Muscle of leg (tissue), 3 donors: ENCODE measurements at regions not wholly inside any gene's neighbourhood (a gene's known extent, or its start where the extent isn't known, plus 50 kb on each side); places are given as distances from the start of the nearest gene placed in this dataset.
"Not testable (repeated sequence)": the region's sequence is repeated elsewhere in the genome, so short reads cannot be mapped to it uniquely, and the experiment has no call there.

Experiments used
- DNase-seq: peaks from one replicate; pipeline ENCODE4 v3.0.0; 2013
- H3K27ac ChIP-seq: one replicate; pipeline ENCODE4 v1.5.1; 2013; ENCODE audit warnings: mild to moderate bottlenecking, low read length, control low read depth
- H3K27me3 ChIP-seq: one replicate; pipeline ENCODE4 v1.6.1; 2013; ENCODE audit warnings: low read length; ENCODE audit not compliant: control insufficient read depth, insufficient read depth
- H3K36me3 ChIP-seq: one replicate; pipeline ENCODE4 v1.6.1; 2013; ENCODE audit warnings: low read length; ENCODE audit not compliant: control insufficient read depth, insufficient read depth
- H3K4me1 ChIP-seq: one replicate; pipeline ENCODE4 v1.6.1; 2013; ENCODE audit warnings: low read length; ENCODE audit not compliant: control insufficient read depth, insufficient read depth
- H3K4me3 ChIP-seq: one replicate; pipeline ENCODE4 v1.5.1; 2013; ENCODE audit warnings: low read length, control low read depth
- H3K9me3 ChIP-seq: replicated peaks from 2 replicates; pipeline ENCODE4 v1.6.1; 2013; ENCODE audit warnings: low read depth, low read length; ENCODE audit not compliant: control insufficient read depth
- WGBS: methylation state at CpG from one replicate; pipeline ENCODE4 v1.1.5; 2013; ENCODE audit warnings: missing lambda C conversion rate; ENCODE audit not compliant: insufficient coverage; 5-methylcytosine and 5-hydroxymethylcytosine counted together

DNA sequence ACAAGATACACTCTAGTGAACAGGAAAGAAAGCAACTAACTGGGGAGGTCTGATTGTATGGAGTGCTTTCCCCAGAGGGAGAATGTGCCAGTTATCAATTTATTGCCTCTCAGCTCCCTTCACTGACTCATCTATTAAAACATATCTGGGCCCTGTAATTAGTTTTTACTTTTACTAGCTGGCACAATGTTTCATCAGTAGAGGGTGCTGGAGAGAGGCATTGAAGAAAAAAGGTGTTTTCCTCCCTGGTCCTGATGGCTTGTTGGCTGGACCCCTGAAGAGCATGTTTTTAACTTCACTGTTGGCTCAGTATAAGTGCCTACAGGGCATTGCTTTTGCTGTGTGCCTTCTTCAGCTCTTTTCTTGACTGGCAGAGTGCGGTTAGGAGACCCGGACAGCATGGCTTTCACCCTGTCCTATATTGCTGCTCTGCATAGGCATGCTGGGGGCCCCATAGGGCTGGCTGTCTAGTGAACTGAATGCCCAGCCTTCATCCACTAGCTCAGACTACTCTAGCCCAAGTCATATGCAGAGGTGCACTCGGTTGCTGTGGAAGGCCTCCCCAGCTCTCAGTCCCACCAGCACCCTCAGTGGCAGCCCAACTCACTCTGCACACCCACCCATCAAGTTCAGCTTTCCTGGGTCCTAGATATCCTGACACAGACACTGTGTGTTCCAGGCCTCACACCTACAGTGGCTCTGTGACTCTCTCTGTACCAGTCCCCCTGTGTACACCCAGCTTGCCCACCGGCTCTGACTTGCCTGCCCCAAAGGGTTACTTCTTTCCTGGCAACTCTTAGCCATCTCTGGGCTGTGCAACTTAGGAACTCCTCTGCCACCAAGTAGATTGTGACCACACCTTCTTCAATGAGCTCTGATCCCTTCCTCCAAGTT lies 62.3 kb upstream of the ACYP2 start:
- no peak for DNase-seq
- H3K4me1 ChIP-seq = no peaks in the 10 kb centered on the region
- H3K27ac ChIP-seq = no peak overlapping the region
- no peaks in the 10 kb centered on the region for H3K27me3 ChIP-seq
- peaks cover 4% of the 10 kb centered on the region for H3K9me3 ChIP-seq
- H3K36me3 ChIP-seq = peaks cover 17% of the 10 kb centered on the region
- H3K4me3 ChIP-seq = no peak overlapping the region
- 90% methylated on average over 4 of the region's 4 CpGs for WGBS

DNA sequence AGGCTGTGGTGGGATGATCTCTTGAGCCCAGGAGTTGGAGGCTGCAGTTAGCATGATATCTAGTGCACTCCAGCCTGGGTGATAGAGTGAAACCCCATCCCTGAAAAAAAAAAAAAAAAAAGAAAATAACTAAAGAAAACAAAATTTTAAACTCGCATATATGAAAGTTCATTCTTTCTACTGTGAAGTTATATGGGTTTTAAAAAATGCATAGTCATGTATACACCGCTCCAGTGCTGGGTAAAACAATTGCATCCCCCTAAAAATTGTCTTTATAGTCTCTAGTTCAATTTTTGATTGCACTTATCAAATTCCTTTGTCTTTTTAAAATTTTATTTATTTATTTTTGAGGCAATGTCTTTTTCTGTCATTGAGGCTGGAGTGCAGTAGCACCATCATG lies 65.0 kb upstream of the ACYP2 start:
- WGBS = no CpG with 5 or more reads among the region's 2 CpGs
- Histone ChIP-seq H3K27me3 (no peaks in the 10 kb centered on the region), H3K27ac (no peak overlapping the region), H3K4me1 (no peaks in the 10 kb centered on the region), H3K4me3 (no peak overlapping the region), H3K36me3 (peaks cover 17% of the 10 kb centered on the region), H3K9me3 (peaks cover 4% of the 10 kb centered on the region)
- no peak for DNase-seq

DNA sequence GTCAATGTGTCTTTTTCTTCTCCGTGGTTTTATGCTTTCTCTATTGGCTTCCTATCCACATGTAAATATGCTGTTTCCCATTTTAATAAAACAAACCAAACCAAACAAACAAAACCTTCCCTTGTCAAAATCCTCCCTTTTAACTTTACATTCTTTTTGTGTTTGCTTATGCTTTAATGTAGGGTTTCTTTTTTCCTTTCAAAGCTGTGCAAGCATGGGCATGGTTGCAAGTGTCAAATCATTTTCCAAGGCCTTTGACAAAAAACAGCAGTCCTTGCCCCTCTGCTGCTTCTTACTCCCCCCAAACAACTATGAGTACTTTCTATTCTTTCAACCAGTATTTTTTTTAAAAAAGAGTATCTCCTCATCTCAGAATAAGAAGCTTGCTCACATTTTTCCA lies 66.0 kb upstream of the ACYP2 start:
- Histone ChIP-seq H3K36me3 (peaks cover 17% of the 10 kb centered on the region), H3K27ac (no peak overlapping the region), H3K4me1 (no peaks in the 10 kb centered on the region), H3K9me3 (peaks cover 8% of the 10 kb centered on the region), H3K27me3 (no peaks in the 10 kb centered on the region), H3K4me3 (no peak overlapping the region)
- WGBS = no CpG with 5 or more reads among the region's 1 CpG
- no peak for DNase-seq

DNA sequence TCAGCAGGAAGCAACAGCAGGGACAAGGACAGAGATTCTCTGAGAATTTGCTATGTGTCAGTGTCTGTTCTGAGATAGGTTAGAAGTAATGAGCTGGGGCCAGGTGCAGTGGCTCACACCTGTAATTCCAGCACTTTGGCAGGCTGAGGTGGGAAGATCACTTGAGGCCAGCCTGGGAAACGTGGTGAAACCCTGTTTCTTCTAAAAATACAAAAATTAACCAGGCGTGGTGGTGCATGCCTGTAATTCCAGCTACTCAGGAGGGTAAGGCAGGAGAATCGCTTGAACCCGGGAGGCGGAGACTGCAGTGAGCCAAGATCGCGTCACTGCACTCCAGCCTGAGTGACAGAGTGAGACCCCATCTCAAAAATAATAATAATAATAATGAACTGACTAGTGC lies 66.5 kb upstream of the ACYP2 start:
- H3K4me1 ChIP-seq, H3K9me3 ChIP-seq, H3K27ac ChIP-seq, H3K27me3 ChIP-seq, H3K4me3 ChIP-seq, DNase-seq: not testable (repeated sequence)
- peaks cover 17% of the 10 kb centered on the region for H3K36me3 ChIP-seq
- no CpG with 5 or more reads among the region's 7 CpGs for WGBS

DNA sequence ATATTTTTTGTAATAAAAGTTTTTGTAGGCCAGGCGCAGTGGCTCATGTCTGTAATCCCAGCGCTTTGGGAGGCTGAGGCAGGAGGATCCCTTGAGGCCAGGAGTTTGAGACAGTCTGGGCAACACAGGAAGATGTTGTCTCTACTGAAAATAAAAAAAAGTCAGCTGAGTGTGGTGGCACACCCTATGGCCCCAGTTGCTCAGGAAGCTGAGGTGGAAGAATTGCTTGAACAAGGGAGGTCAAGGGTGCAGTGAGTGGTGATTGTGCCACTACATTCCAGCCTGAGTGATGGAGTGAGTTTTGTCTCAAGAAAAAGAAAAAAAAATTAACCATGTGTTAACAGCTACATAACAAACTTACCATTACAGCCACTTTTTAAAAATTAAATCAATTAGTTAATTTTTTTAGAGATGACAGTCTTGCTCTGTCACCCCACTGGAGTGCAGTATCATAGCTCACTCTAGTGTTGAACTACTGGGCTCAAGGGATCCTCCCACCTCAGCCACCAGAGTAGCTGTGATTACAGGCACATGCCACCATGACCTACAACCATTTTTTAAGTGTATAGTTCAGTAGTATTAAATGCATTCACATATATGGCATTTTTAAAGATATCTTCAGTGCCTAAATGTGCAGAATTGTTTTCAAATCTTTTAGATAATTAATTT lies 67.2 kb upstream of the ACYP2 start:
- Histone ChIP-seq H3K4me1 (no peaks in the 10 kb centered on the region), H3K4me3 (no peak overlapping the region), H3K36me3 (peaks cover 15% of the 10 kb centered on the region), H3K9me3 (peaks cover 4% of the 10 kb centered on the region), H3K27me3 (no peaks in the 10 kb centered on the region), H3K27ac (no peak overlapping the region)
- WGBS = 100% methylated on average over 2 of the region's 2 CpGs
- no peak for DNase-seq

DNA sequence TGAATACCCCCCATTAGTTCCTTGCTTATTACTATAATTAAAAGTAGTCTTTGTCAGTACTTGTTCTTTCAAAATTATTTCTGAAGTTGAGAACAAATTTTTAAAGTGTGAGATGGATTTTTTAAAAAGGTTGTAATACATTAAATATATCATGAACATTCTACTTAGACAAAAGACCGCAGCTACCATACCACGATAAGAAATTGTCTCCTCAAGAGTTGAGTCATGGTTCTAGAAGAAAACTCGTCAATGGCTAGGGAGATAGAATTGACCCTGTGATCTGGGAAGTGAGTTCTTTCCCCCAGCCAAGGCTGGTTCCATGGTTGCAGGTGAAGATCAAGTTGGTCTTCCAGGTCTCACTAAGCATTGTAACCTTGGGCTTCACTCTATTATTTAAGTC lies 67.8 kb upstream of the ACYP2 start:
- no peak for DNase-seq
- Histone ChIP-seq H3K36me3 (peaks cover 9% of the 10 kb centered on the region), H3K4me3 (no peak overlapping the region), H3K4me1 (no peaks in the 10 kb centered on the region), H3K9me3 (peaks cover 4% of the 10 kb centered on the region), H3K27ac (no peak overlapping the region), H3K27me3 (no peaks in the 10 kb centered on the region)
- no CpG with 5 or more reads among the region's 3 CpGs for WGBS

DNA sequence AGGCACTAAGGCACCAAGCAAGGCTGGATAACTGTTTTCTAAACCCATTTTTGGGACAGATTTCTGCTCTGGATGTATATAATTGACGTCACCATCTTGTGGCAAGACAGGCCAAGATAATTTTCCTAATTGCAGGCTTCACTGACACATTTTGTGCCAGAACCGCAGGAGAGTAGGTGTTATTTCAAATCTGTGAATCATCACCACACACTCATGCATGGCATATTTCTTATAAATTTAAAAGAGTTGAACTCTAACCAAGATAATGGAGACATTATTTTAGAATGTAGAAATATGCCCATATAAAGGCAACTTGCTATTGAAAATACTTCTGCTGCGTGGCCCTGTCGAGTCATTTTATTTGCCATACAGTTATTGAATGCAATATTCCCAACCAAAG lies 68.3 kb upstream of the ACYP2 start:
- no peak for DNase-seq
- H3K36me3 ChIP-seq = peaks cover 6% of the 10 kb centered on the region
- H3K27ac ChIP-seq = no peak overlapping the region
- H3K4me3 ChIP-seq = no peak overlapping the region
- H3K9me3 ChIP-seq = peaks cover 4% of the 10 kb centered on the region
- no peaks in the 10 kb centered on the region for H3K4me1 ChIP-seq
- no CpG with 5 or more reads among the region's 4 CpGs for WGBS
- no peaks in the 10 kb centered on the region for H3K27me3 ChIP-seq

DNA sequence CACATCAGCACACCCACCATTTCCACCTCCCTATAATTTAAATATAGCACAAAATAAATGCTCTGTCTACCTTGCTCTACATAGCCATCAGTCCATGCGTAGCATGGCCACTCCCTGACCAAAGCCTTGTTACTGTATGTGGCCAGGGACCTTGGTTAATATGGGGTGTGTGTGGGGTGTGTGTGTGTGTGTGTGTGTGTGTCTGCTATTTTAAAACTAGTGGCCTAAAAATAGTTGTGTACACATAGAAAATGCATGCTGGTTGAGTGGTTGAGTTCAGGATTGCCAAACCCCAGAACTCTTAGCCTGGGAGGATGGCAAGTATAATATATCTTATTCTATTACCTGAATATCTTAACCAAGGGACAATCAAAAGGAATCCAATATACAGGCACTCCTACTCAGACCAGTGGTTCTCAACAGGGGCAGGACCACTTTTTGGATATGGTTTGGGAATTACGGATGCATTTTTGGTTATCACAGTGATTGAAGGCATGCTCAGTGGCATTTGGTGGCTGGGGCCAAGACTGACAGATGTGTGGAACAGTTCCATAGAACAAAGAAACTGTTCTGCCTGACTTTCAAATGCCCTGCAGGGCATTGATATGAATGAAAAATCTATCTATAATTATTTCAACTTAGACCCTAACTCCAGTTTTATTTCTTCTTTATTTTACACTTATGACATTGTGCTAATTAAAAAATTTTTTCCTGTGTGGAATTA lies 72.3 kb upstream of the PSME4 start:
- Histone ChIP-seq H3K36me3 (no peaks in the 10 kb centered on the region), H3K4me3 (no peak overlapping the region), H3K27ac (peak overlapping the region; percentile 16), H3K27me3 (no peaks in the 10 kb centered on the region), H3K9me3 (peaks cover 4% of the 10 kb centered on the region), H3K4me1 (no peaks in the 10 kb centered on the region)
- 100% methylated on average over 1 of the region's 2 CpGs for WGBS
- DNase-seq = no peak

DNA sequence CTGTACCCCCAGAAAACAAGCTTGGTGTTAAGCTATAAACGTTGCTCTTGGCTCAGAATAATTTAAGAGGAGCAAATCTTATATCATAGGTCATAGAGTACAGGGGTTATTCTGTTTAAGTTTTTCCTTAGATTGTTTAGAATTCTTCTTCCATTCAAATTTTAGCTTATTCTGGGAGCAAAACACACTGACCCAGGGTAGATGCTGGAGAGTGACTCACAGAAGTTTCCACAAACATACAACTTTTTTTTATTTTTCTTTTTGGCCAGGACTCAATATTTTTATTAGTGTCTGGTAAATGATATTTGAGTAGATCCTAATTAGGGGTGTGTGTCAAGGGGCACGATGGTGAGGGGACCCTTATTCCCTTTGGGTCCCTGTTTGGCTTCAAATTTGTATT lies 71.5 kb upstream of the PSME4 start:
- H3K4me3 ChIP-seq = no peak overlapping the region
- H3K27ac ChIP-seq = peak overlapping the region; percentile 16
- 57% methylated on average over 1 of the region's 2 CpGs for WGBS

DNA sequence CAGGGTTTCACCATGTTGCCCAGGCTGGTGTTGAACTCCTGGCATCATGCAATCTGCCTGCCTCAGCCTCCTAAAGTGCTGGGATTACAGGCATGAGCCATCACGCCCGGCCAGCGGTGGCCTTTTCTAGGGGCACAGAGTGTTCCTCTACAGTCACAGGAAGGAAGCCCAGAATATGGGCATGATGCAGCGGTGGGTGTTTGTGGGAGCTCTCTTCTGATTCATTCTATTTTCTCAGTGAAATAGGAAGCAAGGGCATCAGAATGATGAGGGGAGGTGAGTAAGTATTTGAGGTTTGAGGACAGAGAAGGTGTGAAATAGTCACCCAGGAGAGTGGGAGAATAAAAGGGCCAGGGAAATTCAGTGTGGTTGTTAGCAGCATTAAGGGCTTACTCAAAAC lies 70.3 kb upstream of the PSME4 start:
- Histone ChIP-seq H3K9me3 (peaks cover 4% of the 10 kb centered on the region), H3K4me1 (no peaks in the 10 kb centered on the region), H3K4me3 (no peak overlapping the region), H3K36me3 (no peaks in the 10 kb centered on the region), H3K27ac (no peak overlapping the region), H3K27me3 (no peaks in the 10 kb centered on the region)
- DNase-seq = no peak
- WGBS = 83% methylated on average over 3 of the region's 4 CpGs

More for the DNA sequence above, 71.5 kb upstream of the PSME4 start:
- H3K36me3 ChIP-seq = no peaks in the 10 kb centered on the region
- H3K27me3 ChIP-seq = no peaks in the 10 kb centered on the region
- DNase-seq = no peak
- peaks cover 4% of the 10 kb centered on the region for H3K9me3 ChIP-seq
- H3K4me1 ChIP-seq = no peaks in the 10 kb centered on the region
